ENCODE measurements at regions not wholly inside any gene's neighbourhood (a gene's known extent, or its start where the extent isn't known, plus 50 kb on each side); places are given as distances from the start of the nearest gene placed in this dataset.
"Not testable (repeated sequence)": the region's sequence is repeated elsewhere in the genome, so short reads cannot be mapped to it uniquely, and the experiment has no call there.

DNA sequence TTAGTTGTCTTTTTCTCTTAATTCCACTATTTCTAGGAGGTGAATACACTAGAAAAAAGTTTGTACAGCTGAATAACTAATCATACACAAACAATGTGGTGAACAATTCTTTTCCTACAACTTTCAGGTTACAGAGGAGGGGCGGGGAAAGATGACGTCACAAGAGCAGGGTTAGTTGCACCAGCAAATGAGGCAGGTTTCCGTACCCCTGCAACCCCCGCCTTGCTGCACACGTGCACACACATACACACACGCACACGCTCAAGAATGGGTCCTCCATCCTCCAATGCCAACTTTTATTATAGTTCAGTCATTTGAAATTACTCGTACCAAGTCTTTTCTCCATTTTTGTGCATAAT, 122.8 kb downstream of the ARL4C start:
- DNase-seq (ENCODE audit: low spot score), result no peak

DNA sequence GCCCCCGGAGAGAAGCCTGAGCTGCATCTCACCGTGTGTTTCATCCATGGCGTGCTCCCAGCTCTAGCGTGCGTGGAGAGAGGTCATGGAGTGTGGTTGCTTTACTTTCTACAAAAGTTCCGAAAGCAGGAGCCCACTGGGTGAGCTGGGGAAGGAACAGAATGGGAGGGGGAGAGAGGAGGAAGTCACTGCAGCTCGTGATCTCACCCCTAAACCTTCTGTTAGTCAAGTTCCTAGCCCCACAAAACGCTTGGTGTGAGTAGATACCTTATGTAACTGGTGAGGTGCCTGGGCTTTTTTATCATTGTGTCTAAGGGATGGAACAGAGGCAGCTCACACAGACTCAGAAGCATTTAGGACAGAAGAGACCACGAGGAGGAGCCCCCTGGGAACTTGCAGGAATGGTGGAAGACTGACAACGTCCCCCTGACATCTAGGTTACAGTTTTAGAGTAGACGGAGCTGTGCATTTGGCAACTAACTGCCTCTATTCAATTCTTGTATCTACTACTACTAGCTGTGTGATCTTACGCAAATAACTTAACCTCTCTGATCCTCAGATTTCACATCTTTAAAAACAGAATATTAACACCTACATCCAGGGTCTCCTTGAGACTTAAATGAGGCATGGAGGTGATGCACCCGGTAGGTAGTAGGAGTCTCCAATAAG, 123.3 kb downstream of the ARL4C start:
- DNase-seq (ENCODE audit: low spot score), result no peak

- DNase-seq (ENCODE audit: low spot score), result no peak
These were observed 123.8 kb downstream of the ARL4C start for GRCh38 chr2:234373060-234373459.

DNA sequence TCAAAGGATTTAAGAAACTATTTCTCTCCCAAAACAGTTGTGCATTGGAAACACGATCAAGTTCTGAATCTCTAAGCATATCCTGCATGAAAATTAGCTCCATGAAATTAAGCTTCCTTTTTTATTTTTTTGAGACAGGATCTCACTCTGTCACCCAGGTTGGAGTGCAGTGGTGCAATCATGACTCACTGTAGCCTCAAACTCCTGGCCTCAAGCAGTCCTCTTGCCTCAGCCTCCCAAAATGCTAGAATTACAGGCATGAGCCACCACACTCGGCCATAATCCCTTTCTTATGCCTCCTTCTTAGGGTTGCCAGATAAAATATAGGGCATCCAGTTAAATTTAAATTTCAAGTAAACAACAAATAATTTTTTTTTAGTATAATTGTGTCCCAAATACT, 124.4 kb downstream of the ARL4C start:
- DNase-seq (ENCODE audit: low spot score), result no peak

DNA sequence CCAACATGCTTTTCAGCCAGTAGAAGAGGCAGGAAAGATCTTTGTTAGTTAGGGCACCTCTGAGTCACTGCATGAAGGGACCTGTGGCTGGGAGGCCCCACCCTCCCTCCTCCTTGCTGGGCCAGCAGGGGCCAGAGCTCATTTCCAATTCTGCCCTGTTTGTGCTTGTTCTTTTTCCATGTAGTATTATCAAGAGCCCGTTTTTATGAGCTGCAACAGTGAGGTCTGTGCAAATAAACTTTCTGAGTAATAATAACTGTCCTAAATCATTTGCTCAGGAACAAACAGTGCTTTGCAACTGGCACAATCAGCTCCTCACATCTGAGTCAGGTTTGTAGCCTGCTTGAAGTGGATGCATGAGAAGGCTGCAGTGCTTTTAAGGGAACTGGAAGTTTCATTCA, 128.0 kb downstream of the ARL4C start:
- no peak for DNase-seq (ENCODE audit: low spot score)

- DNase-seq (ENCODE audit: low spot score), result no peak
These were observed 130.0 kb downstream of the ARL4C start for GRCh38 chr2:234366891-234367290.

DNA sequence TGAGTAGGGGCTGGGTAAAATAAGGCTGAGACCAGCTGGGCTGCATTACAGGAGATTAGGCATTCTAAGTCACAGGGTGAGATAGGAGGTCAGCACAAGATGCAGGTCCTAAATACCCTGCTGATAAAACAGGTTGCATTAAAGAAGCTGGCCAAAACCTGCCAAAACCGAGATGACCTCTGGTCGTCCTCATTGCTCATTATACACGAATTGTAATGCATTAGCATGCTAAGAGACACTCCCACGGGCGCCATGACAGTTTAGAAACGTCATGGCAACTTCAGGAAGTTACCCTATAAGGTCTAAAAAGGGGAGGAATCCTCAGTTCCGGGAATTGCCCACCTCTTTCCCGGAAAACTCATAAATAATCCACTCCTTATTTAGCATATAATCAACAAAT, 132.2 kb downstream of the ARL4C start:
- DNase-seq (ENCODE audit: low spot score), result no peak

- no peak for DNase-seq (ENCODE audit: low spot score)
These were observed 133.1 kb downstream of the ARL4C start for GRCh38 chr2:234363647-234364294.

DNA sequence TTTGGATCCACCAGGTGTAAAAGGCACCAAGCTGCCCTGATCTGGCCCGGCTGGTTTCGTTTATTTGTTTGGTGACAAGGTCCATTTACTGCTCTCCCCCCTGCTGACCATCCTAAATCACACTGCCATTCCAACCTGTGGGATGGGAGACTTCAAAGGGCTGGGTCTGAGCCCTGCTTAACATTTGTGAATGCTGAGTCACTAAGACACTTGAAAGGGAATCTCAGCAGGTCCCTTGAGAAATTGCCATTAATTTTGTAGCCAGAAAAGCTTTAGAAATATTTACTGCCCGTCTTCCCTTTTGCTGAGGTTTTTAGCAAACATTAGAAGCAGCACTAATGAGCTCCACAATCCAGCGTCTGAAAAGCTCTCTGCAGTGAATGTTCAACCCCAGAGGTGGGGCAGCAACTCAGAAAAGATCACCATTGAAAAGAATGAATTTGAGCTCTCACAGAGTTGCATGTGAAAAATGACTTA, 133.8 kb downstream of the ARL4C start:
- DNase-seq (ENCODE audit: low spot score), result no peak

DNA sequence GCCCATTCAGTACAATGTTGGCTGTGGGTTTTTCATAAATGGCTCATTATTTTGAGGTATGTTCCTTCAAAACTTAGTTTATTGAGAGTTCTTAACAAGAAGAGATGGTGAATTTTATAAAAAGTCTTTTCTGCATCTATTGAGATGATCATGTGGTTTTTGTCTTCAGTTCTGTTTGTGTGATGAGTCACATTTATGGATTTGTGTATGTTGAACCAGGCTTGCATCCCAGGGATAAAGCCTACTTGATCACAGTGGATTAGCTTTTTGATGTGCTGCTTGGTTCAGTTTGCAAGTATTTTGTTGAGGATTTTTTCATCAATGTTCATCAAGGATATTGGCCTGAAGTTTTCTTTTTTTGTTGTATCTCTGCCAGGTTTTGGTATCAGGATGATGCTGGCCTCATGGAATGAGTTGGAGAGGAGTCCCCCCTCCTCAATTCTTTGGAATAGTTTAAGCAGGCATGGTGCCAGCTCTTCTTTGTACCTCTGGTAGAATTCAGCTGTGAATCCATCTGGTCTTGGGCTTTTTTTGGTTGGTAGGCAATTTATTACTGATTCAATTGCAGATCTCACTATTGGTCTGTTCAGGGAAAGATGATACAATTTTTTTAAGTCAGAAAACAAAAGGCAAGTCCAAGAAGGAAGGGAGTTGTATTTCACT, 136.4 kb downstream of the ARL4C start:
- DNase-seq (ENCODE audit: low spot score), result not testable (repeated sequence)

GRCh38 chr2:234357666-234358065, 139.2 kb downstream of the ARL4C start:
- DNase-seq (ENCODE audit: low spot score), result no peak

DNA sequence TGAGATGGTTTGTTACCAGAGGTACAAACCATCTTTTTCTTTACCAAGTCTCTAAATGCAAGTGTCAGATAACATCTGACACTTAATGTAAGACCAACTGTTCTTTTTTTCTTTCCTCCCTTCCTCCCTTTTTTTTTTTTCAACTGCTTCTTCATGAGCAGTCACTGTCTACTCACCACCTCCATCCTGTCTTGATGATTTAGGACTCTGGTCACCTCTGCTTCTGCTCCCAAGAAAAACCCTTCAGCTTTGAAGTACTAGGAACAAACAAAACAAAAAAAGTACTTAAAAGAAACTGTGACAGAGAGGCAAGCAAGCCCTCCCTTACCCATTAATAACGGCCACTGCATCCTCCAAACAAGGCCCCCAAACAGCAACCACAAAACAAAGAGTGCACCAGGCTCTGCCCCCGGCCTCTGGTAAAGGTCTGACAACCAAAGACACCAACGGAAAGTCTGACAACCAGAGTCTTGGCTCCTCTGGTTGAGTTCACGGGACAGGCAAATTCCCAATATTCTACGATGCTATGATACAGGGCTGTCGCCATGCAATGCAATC, 141.0 kb downstream of the ARL4C start:
- no peak for DNase-seq (ENCODE audit: low spot score)

DNA sequence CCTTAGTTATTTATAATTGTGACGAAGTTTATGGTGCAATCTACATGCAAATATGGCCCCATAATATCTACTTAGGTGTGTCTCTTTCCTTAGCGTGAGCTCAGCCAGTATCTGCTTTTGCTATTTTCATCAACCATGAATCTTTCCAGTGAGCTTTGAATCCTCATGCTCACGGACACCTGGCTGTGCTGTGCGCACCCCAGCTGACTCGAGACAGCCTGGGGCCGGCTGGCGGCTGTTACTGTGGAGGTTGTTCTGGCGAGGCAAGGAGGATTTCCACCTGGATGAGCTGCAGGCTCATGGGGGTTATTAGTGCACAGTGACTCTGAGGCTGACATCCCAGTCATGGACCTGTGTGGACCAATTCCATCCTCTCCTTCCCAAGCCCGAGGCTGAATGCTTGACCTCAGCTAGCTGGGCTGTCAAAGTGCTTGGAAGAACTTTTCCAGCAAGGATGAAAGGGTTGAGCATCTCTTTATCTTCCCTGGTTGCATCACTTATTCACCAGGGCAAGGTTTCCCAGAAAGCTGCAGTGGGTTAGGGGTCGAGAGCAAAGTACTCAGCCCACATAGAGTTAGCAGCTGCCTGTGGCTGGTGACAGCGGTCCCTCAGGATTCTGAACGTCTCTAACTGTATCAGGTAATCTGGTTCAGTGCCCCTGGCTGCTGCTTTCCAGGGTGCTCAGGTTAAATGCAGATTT, 141.7 kb downstream of the ARL4C start:
- DNase-seq (ENCODE audit: low spot score), result peak; percentile 8

GRCh38 chr2:234352270-234352669, 144.6 kb downstream of the ARL4C start:
- DNase-seq (ENCODE audit: low spot score), result no peak

GRCh38 chr2:234351866-234352265, 145.0 kb downstream of the ARL4C start:
- DNase-seq (ENCODE audit: low spot score), result not testable (repeated sequence)

- peak; percentile 1 for DNase-seq (ENCODE audit: low spot score)
These were observed 148.8 kb downstream of the ARL4C start for GRCh38 chr2:234348081-234348480.

- no peak for DNase-seq (ENCODE audit: low spot score)
These were observed 151.0 kb downstream of the ARL4C start for GRCh38 chr2:234345921-234346320.

DNA sequence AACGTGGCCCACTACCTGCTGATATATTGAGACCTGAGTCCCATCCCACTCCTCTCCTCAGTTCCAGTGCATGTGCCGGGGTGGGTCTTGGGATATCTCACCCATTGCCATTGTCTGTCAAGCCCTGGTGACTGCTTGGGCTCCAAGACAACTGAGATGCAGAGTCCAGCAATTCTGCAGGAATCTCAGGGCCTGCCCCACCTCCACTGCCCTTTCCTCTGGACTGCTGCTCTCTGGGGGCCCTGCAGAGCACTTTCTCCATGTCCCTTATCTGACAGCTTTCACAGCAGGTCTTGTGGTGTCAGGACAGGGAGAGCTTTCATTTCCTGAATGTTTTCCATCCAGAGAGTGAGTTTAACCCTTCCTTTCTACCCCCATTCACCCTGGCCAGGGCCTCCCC, 152.9 kb downstream of the ARL4C start:
- no peak for DNase-seq (ENCODE audit: low spot score)

DNA sequence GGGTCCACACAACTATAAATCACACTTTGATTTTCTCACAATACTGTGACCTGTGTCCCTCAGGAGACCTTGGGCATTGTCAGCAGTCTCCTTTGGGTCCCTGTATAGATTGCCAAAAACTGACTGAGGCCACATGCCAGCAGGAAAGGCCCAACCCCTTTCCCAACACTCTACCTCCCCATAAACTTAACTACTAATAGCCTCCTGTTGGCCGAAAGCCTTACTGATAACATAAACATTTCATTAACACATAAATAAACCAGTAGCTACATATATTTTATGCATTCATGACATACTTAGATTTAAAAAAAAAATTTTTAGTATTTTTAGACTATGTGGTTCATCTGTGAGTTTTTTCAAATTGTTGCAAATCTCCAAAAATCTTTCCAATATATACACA, 153.5 kb downstream of the ARL4C start:
- DNase-seq (ENCODE audit: low spot score), result no peak

DNA sequence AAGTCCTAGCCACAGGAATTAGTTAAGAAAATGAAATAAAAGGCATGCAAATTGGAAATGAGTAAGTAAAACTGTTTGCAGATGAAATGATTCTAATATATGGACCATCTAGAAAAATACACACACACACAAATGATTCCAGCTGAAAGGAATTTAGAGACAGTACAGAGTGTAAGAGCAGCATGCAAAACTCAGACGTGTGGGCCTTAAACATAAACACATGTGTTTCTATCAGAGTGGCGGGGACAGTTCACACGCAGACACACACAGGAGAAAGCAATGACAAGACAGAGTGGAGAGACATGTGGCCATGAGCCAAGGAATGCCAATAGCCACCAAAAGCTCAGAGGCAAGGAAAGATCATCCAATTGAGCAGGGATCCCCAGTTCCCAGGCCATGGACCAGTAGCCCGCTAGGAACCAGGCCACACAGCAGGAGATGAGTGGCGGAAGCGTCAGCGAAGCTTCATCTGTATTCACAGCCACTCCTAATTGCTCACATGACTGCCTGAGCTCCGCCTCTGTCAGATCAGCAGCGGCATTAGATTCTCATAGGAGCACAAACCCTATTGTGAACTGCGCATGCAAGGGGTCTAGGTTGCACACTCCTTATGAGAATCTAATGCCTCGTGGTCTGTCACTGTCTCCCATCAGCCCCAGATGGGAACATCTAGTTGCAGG, 155.4 kb downstream of the ARL4C start:
- no peak for DNase-seq (ENCODE audit: low spot score)

DNA sequence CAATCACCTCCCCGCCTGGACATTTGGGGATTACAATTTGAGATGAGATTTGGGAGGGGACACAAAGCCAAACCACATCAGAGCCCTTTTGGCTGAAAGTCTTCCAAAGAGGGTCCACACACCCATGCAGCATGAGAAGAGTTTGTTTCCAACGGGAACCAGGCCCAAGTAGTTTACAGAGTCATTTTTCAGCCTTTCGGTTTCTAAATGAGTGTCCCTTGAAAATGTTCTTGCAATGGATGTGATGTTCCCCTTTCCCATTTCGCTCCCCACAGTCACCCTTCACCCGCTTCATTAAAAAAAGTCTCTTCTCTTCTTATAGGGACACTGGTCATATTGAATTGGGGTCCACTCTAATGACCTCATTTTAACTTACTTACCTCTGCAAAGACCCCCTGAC, 157.4 kb downstream of the ARL4C start:
- no peak for DNase-seq (ENCODE audit: low spot score)

GRCh38 chr2:234339011-234339410, 157.9 kb downstream of the ARL4C start:
- DNase-seq (ENCODE audit: low spot score), result no peak
